HS-27A (cell line): ENCODE measurements at regions not wholly inside any gene's neighbourhood (a gene's known extent, or its start where the extent isn't known, plus 50 kb on each side); places are given as distances from the start of the nearest gene placed in this dataset.

ENCODE experiments used
- DNase-seq: peaks from one replicate; pipeline ENCODE4 v3.0.0-alpha.2; 2012; ENCODE audit warnings: low read depth, missing footprints

GRCh38 chr2:107775791-107776190 is 50.9 kb upstream of the RGPD4 start:
- DNase-seq: no peak

GRCh38 chr2:107776362-107776761 is 50.3 kb upstream of the RGPD4 start:
- no peak for DNase-seq
